PC-3 (cell line): ENCODE measurements at regions not wholly inside any gene's neighbourhood (a gene's known extent, or its start where the extent isn't known, plus 50 kb on each side); places are given as distances from the start of the nearest gene placed in this dataset.

Experiments used
- ATAC-seq: fragments of 200-7000 bp; cut with Tn5 transposase; 2 replicates; pipeline ENCODE4 v1.9.1; 2020; ENCODE audit warnings: mild to moderate bottlenecking, moderate library complexity
- BruUV-seq: library from RNA; stranded (reverse); fragments of 400-500 nt; replicated peaks from 2 replicates; lab custom pipeline; 2021; lab: Mats Ljungman, UMichigan
- CTCF ChIA-PET: fragments of 300-600 bp; sonication (Branson Sonifier 250); formaldehyde crosslinking; loops from one replicate; lab custom pipeline; 2022; ENCODE audit warnings: antibody characterized with exemption; lab: Charles Lee
- POLR2A ChIA-PET: fragments of 300-600 bp; sonication (Branson Sonifier 250); formaldehyde crosslinking; loops from one replicate; lab custom pipeline; 2022; ENCODE audit warnings: antibody characterized with exemption; ENCODE audit not compliant: unreplicated experiment; lab: Charles Lee
- DNase-seq: peaks from one replicate; pipeline ENCODE4 v3.0.0-alpha.2; 2015
- H2AFZ ChIP-seq: fragments of 300-600 bp; sonication (generic); 2 replicates; pipeline ENCODE4 v1.6.0; 2016; ENCODE audit warnings: antibody characterized with exemption, low read length
- H3F3A ChIP-seq: fragments of 300-600 bp; sonication (generic); one replicate; pipeline ENCODE4 v1.6.0; 2017; ENCODE audit warnings: antibody characterized with exemption, low read length, control low read depth, mild to moderate bottlenecking; ENCODE audit not compliant: unreplicated experiment
- H3K27ac ChIP-seq: fragments of 300-600 bp; sonication (generic); 2 replicates; pipeline ENCODE4 v1.5.1; 2016; ENCODE audit warnings: mild to moderate bottlenecking, low read length
- H3K27me3 ChIP-seq: fragments of 300-600 bp; sonication (generic); 2 replicates; pipeline ENCODE4 v1.6.1; 2016; ENCODE audit warnings: low read length, mixed read lengths
- H3K36me3 ChIP-seq: fragments of 300-600 bp; sonication (generic); 2 replicates; pipeline ENCODE4 v1.6.1; 2016; ENCODE audit warnings: low read depth, mixed run types, low read length, mixed read lengths
- H3K4me1 ChIP-seq: fragments of 300-600 bp; sonication (generic); 2 replicates; pipeline ENCODE4 v1.5.1; 2016; ENCODE audit warnings: low read length; ENCODE audit not compliant: insufficient read depth
- H3K4me2 ChIP-seq: fragments of 300-600 bp; sonication (generic); 2 replicates; pipeline ENCODE4 v1.6.0; 2016; ENCODE audit warnings: low read length
- H3K4me3 ChIP-seq: fragments of 300-600 bp; sonication (generic); 2 replicates; pipeline ENCODE4 v1.5.1; 2016; ENCODE audit warnings: mild to moderate bottlenecking, low read length, mixed read lengths
- H3K79me2 ChIP-seq: fragments of 300-600 bp; sonication (generic); 2 replicates; pipeline ENCODE4 v1.6.1; 2017; ENCODE audit warnings: low read length, mixed read lengths
- H3K9ac ChIP-seq: fragments of 300-600 bp; sonication (generic); 2 replicates; pipeline ENCODE4 v1.6.0; 2016; ENCODE audit warnings: mild to moderate bottlenecking, low read length
- H3K9me2 ChIP-seq: fragments of 300-600 bp; sonication (generic); replicated peaks from 2 replicates; pipeline ENCODE4 v1.6.1; 2016; ENCODE audit warnings: mixed run types, low read length, mixed read lengths
- H3K9me3 ChIP-seq: fragments of 300-600 bp; sonication (generic); 2 replicates; pipeline ENCODE4 v1.6.1; 2016; ENCODE audit warnings: low read length, mixed read lengths
- H4K20me1 ChIP-seq: fragments of 300-600 bp; sonication (generic); 2 replicates; pipeline ENCODE4 v1.6.1; 2016; ENCODE audit warnings: low read length, mixed read lengths
- EZH2 ChIP-seq: fragments of 300-600 bp; sonication (generic); IDR thresholded peaks from one replicate; pipeline ENCODE4 v1.6.1; 2017; ENCODE audit warnings: antibody characterized with exemption, mild to moderate bottlenecking, low read length; ENCODE audit not compliant: unreplicated experiment
- EZH2phosphoT487 ChIP-seq: fragments of 300-600 bp; sonication (generic); IDR thresholded peaks from 2 replicates; pipeline ENCODE4 v1.6.1; 2018; ENCODE audit warnings: mild to moderate bottlenecking, antibody characterized with exemption, low read length, borderline replicate concordance
- intact Hi-C: fragments of 100-400 bp; cut with micrococcal nuclease; formaldehyde crosslinking; loops from 2 replicates; pipeline ENCODE4 v1.9.0; 2023
- TF ChIP-seq, protein P1 (sequence below): fragments of 300-600 bp; sonication (generic); conservative IDR thresholded peaks from 2 replicates; pipeline ENCODE4 v1.5.1; 2017; ENCODE audit warnings: antibody characterized with exemption, low read depth, mild to moderate bottlenecking, low read length

DNA sequence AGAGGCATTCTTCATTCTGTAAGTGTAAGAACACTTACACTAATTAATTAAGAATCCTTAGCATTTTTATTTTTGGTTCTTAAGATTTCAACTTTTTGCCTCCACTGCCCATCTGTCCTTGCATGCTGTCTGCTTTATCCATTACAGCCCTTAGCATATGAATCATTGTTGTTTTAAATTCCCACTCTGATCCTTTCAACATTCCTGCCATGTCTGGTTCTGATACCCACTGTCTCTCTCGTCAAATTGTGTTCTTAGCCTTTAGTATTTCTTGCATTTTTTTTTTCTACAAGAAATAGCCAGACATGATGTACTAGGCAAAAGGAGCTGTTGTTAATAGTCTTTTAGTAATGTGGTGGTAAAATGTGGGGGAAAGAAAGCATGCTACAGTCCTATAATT lies 1360.0 kb downstream of the TECRL start:
- TF ChIP-seq EZH2phosphoT487: no peak
- TF ChIP-seq, protein P1, sequence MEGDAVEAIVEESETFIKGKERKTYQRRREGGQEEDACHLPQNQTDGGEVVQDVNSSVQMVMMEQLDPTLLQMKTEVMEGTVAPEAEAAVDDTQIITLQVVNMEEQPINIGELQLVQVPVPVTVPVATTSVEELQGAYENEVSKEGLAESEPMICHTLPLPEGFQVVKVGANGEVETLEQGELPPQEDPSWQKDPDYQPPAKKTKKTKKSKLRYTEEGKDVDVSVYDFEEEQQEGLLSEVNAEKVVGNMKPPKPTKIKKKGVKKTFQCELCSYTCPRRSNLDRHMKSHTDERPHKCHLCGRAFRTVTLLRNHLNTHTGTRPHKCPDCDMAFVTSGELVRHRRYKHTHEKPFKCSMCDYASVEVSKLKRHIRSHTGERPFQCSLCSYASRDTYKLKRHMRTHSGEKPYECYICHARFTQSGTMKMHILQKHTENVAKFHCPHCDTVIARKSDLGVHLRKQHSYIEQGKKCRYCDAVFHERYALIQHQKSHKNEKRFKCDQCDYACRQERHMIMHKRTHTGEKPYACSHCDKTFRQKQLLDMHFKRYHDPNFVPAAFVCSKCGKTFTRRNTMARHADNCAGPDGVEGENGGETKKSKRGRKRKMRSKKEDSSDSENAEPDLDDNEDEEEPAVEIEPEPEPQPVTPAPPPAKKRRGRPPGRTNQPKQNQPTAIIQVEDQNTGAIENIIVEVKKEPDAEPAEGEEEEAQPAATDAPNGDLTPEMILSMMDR: no peak
- TF ChIP-seq EZH2: no peak
- H4K20me1 ChIP-seq: no peaks in the 10 kb centered on the region
- CTCF ChIA-PET: no interaction called here
- H3F3A ChIP-seq: no peaks in the 10 kb centered on the region
- no peak overlapping the region for H3K27ac ChIP-seq
- no peaks in the 10 kb centered on the region for H3K9me3 ChIP-seq
- no peaks in the 10 kb centered on the region for H3K36me3 ChIP-seq
- H3K4me1 ChIP-seq: no peaks in the 10 kb centered on the region
- no peak overlapping the region for H2AFZ ChIP-seq
- intact Hi-C loops: no loop called here
- H3K4me2 ChIP-seq: no peak overlapping the region
- no TSS peak for BruUV-seq
- DNase-seq: no peak
- H3K4me3 ChIP-seq: no peak overlapping the region
- no peaks in the 10 kb centered on the region for H3K27me3 ChIP-seq
- POLR2A ChIA-PET: interaction anchor here (0.6 kb wide), 1 partner anchor 72 kb away, joined by 3 read pairs; no protein-coding TSS in a partner anchor
- H3K9ac ChIP-seq: no peak overlapping the region
- no peaks in the 10 kb centered on the region for H3K79me2 ChIP-seq
- no peak for ATAC-seq
- H3K9me2 ChIP-seq: no peaks in the 10 kb centered on the region

DNA sequence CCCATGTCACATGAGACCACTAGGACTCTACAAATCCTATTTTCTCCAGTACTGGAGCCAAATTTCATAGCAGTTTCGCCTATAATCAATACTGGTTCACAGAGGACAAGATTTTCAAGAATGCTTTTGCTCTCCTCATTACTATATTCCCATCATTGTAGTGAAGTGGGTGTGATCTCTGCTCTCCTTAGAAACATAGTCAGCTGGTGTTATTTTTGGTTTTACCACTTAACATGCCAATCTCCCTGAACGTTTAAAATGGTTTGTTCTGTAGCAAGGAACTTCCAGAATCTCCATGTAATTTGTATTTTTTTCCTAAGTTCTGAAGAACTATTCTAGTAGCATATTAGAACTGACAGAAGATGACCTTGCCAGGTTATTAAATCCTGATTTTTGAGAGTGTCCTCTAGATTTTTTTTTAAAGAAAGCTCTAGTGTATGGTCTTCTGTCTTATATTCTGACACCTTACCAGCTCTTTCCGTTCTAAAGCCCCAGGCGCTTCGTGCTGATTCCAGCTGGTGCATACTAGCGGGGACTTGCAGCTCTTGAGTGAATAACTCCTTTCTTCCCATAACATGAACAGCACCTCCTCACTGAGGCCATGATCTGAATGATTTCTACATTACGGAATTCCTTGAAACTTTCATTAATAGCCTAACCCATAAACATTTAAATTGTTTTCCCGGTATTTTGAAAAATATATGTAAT lies 1372.9 kb downstream of the TECRL start:
- TF ChIP-seq EZH2phosphoT487 (no peak), EZH2 (no peak)
- TF ChIP-seq, protein P1: no peak
- no TSS peak for BruUV-seq
- no peak for DNase-seq
- H3K4me1 ChIP-seq: no peaks in the 10 kb centered on the region
- H3K79me2 ChIP-seq: no peaks in the 10 kb centered on the region
- H3K9me2 ChIP-seq: no peaks in the 10 kb centered on the region
- ChIA-PET POLR2A (no interaction called here), CTCF (no interaction called here)
- H3K4me2 ChIP-seq: no peak overlapping the region
- H3K9ac ChIP-seq: no peak overlapping the region
- no peak overlapping the region for H3K4me3 ChIP-seq
- no peaks in the 10 kb centered on the region for H3K9me3 ChIP-seq
- no peak overlapping the region for H2AFZ ChIP-seq
- no peak overlapping the region for H3K27ac ChIP-seq
- no peaks in the 10 kb centered on the region for H3K36me3 ChIP-seq
- H4K20me1 ChIP-seq: no peaks in the 10 kb centered on the region
- no peaks in the 10 kb centered on the region for H3K27me3 ChIP-seq
- no peak for ATAC-seq
- H3F3A ChIP-seq: no peaks in the 10 kb centered on the region
- intact Hi-C loops: no loop called here

DNA sequence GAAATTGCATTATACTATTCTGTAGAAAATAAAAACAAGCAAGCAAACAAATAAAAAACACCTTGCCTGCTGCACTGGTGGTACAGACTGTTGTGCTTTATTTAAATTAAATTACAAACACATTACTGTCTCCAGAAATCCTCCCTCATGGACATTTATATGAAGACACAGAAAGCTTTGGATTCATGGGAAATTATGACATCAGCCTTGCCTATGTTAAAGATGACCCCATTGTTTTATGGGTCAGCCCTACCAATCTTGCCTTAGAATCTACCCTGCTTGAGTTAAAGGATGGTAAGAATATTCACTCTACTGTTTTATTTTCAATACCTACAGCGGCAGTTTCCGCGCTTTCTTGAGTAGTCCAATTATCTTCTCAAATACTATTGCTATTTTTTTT lies 1379.9 kb downstream of the TECRL start:
- Histone ChIP-seq H3K4me1 (no peaks in the 10 kb centered on the region), H3K9ac (no peak overlapping the region)
- BruUV-seq: no TSS peak

More for the DNA sequence above, 1379.9 kb downstream of the TECRL start:
- DNase-seq (no peak), ATAC-seq (no peak)
- no peak overlapping the region for H2AFZ ChIP-seq
- no peaks in the 10 kb centered on the region for H3K9me3 ChIP-seq
- H3K4me2 ChIP-seq: no peak overlapping the region
- no peak overlapping the region for H3K4me3 ChIP-seq
- H3K36me3 ChIP-seq: no peaks in the 10 kb centered on the region
- intact Hi-C loops: no loop called here
- CTCF ChIA-PET: no interaction called here
- no peaks in the 10 kb centered on the region for H3F3A ChIP-seq
- POLR2A ChIA-PET: no interaction called here
- TF ChIP-seq, protein P1: no peak
- TF ChIP-seq EZH2phosphoT487: no peak
- no peak for TF ChIP-seq EZH2
- H3K27me3 ChIP-seq: no peaks in the 10 kb centered on the region
- no peaks in the 10 kb centered on the region for H3K9me2 ChIP-seq
- no peak overlapping the region for H3K27ac ChIP-seq
- H3K79me2 ChIP-seq: no peaks in the 10 kb centered on the region
- no peaks in the 10 kb centered on the region for H4K20me1 ChIP-seq
